ENCODE measurements at regions not wholly inside any gene's neighbourhood (a gene's known extent, or its start where the extent isn't known, plus 50 kb on each side); places are given as distances from the start of the nearest gene placed in this dataset.
"Not testable (repeated sequence)": the region's sequence is repeated elsewhere in the genome, so short reads cannot be mapped to it uniquely, and the experiment has no call there.

GRCh38 chr4:103946621-103947268 lies 227.0 kb upstream of the TACR3 start:
- TF ChIP-seq POLR2AphosphoS5, POLR2A (IDR thresholded peaks at IDR 0.05): not testable (repeated sequence)
- TF ChIP-seq, protein P1, sequence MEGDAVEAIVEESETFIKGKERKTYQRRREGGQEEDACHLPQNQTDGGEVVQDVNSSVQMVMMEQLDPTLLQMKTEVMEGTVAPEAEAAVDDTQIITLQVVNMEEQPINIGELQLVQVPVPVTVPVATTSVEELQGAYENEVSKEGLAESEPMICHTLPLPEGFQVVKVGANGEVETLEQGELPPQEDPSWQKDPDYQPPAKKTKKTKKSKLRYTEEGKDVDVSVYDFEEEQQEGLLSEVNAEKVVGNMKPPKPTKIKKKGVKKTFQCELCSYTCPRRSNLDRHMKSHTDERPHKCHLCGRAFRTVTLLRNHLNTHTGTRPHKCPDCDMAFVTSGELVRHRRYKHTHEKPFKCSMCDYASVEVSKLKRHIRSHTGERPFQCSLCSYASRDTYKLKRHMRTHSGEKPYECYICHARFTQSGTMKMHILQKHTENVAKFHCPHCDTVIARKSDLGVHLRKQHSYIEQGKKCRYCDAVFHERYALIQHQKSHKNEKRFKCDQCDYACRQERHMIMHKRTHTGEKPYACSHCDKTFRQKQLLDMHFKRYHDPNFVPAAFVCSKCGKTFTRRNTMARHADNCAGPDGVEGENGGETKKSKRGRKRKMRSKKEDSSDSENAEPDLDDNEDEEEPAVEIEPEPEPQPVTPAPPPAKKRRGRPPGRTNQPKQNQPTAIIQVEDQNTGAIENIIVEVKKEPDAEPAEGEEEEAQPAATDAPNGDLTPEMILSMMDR (IDR thresholded peaks at IDR 0.05 in 8 of 11, conservative IDR thresholded peaks at IDR 0.05 in 3 of 11), result not testable (repeated sequence)
